Neural cell (in vitro differentiated cells): ENCODE measurements at regions not wholly inside any gene's neighbourhood (a gene's known extent, or its start where the extent isn't known, plus 50 kb on each side); places are given as distances from the start of the nearest gene placed in this dataset.

ENCODE experiments used
- H2AFZ ChIP-seq: fragments of 200-600, 300-800 bp; sonication (generic), shearing (Covaris generic); 2 replicates; pipeline ENCODE4 v1.6.0; 2014; ENCODE audit warnings: low read depth, mild to moderate bottlenecking, antibody characterized with exemption, low read length, moderate library complexity
- H3F3A ChIP-seq: fragments of 200-600 bp; shearing (Covaris generic); 2 replicates; pipeline ENCODE4 v1.6.1; 2016; ENCODE audit warnings: mild to moderate bottlenecking, moderate library complexity, mixed read lengths, antibody characterized with exemption, low read length; ENCODE audit not compliant: insufficient read depth, poor library complexity, severe bottlenecking
- H3K27ac ChIP-seq: fragments of 200-600, 300-800 bp; sonication (generic), shearing (Covaris generic); 2 replicates; pipeline ENCODE4 v1.5.1; 2014; ENCODE audit warnings: mild to moderate bottlenecking, low read length, moderate library complexity
- H3K27me3 ChIP-seq: fragments of 300-800, 200-600 bp; sonication (generic), shearing (Covaris generic); 2 replicates; pipeline ENCODE4 v1.6.0; 2014; ENCODE audit warnings: mild to moderate bottlenecking, low read depth, low read length, moderate library complexity; ENCODE audit not compliant: insufficient read depth
- H3K36me3 ChIP-seq: fragments of 300-800, 200-600 bp; sonication (generic), shearing (Covaris generic); 2 replicates; pipeline ENCODE4 v1.5.1; 2014; ENCODE audit warnings: mild to moderate bottlenecking, antibody characterized with exemption, low read length, moderate library complexity; ENCODE audit not compliant: insufficient read depth
- H3K4me2 ChIP-seq: fragments of 300-800, 200-600 bp; sonication (generic), shearing (Covaris generic); 2 replicates; pipeline ENCODE4 v1.6.0; 2014; ENCODE audit warnings: mild to moderate bottlenecking, low read length
- H3K4me3 ChIP-seq: fragments of 300-800, 200-600 bp; sonication (generic), shearing (Covaris generic); 2 replicates; pipeline ENCODE4 v1.5.1; 2014; ENCODE audit warnings: mild to moderate bottlenecking, low read length, moderate library complexity
- H3K79me2 ChIP-seq: fragments of 200-600 bp; shearing (Covaris generic); replicated peaks from 2 replicates; pipeline ENCODE4 v1.6.0; 2014; ENCODE audit warnings: mild to moderate bottlenecking, low read length, moderate library complexity; ENCODE audit not compliant: insufficient read depth
- H3K9ac ChIP-seq: fragments of 300-800, 200-600 bp; sonication (generic), shearing (Covaris generic); 2 replicates; pipeline ENCODE4 v1.6.1; 2016; ENCODE audit warnings: mild to moderate bottlenecking, low read length, mixed read lengths
- H3K9me2 ChIP-seq: fragments of 200-600 bp; shearing (Covaris generic); 2 replicates; pipeline ENCODE4 v1.6.1; 2016; ENCODE audit warnings: mild to moderate bottlenecking, low read length, mixed read lengths; ENCODE audit not compliant: insufficient read depth
- H3K9me3 ChIP-seq: fragments of 200-600, 300-800 bp; sonication (generic), shearing (Covaris generic); 2 replicates; pipeline ENCODE4 v1.6.1; 2016; ENCODE audit warnings: mild to moderate bottlenecking, mixed run types, low read length, moderate library complexity, mixed read lengths
- H4K20me1 ChIP-seq: fragments of 200-600 bp; shearing (Covaris generic); 2 replicates; pipeline ENCODE4 v1.6.1; 2016; ENCODE audit warnings: mild to moderate bottlenecking, mixed run types; ENCODE audit not compliant: insufficient read depth
- CTCF ChIP-seq: fragments of 450-650 bp; IDR thresholded peaks from 2 replicates; pipeline ENCODE4 v1.5.1; 2014; ENCODE audit warnings: antibody characterized with exemption, mild to moderate bottlenecking, moderate library complexity; ENCODE audit not compliant: poor library complexity, severe bottlenecking
- EP300 ChIP-seq: fragments of 450-650 bp; conservative IDR thresholded peaks from 2 replicates; pipeline ENCODE4 v1.6.1; 2014; ENCODE audit warnings: antibody characterized with exemption, mild to moderate bottlenecking, moderate library complexity; ENCODE audit not compliant: poor library complexity, severe bottlenecking
- EZH2 ChIP-seq: fragments of 200-600, 300-800 bp; shearing (Covaris generic), sonication (generic); IDR thresholded peaks from 2 replicates; pipeline ENCODE4 v1.6.1; 2014; ENCODE audit warnings: antibody characterized with exemption, low read length, borderline replicate concordance, mild to moderate bottlenecking; ENCODE audit not compliant: insufficient read depth, poor library complexity, severe bottlenecking
- MXI1 ChIP-seq: fragments of 450-650 bp; conservative IDR thresholded peaks from 2 replicates; pipeline ENCODE4 v1.6.1; 2014; ENCODE audit warnings: antibody characterized with exemption, mild to moderate bottlenecking; ENCODE audit not compliant: poor library complexity, severe bottlenecking
- POLR2AphosphoS5 ChIP-seq: IDR thresholded peaks from 2 replicates; pipeline ENCODE4 v1.6.1; 2012
- RAD21 ChIP-seq: fragments of 450-650 bp; conservative IDR thresholded peaks from 2 replicates; pipeline ENCODE4 v1.6.1; 2014; ENCODE audit warnings: antibody characterized with exemption, mild to moderate bottlenecking, moderate library complexity
- REST ChIP-seq: IDR thresholded peaks from 2 replicates; pipeline ENCODE4 v1.6.1; 2012; ENCODE audit warnings: borderline replicate concordance
- SMC3 ChIP-seq: fragments of 450-650 bp; conservative IDR thresholded peaks from 2 replicates; pipeline ENCODE4 v1.6.1; 2014; ENCODE audit warnings: antibody characterized with exemption, mild to moderate bottlenecking, moderate library complexity; ENCODE audit not compliant: poor library complexity
- TAF1 ChIP-seq: IDR thresholded peaks from 2 replicates; pipeline ENCODE4 v1.6.1; 2012; ENCODE audit warnings: low read depth

GRCh38 chr2:10995366-10995970 lies 83.7 kb downstream of the KCNF1 start:
- Histone ChIP-seq H3K4me2 (no peak overlapping the region), H3K9ac (no peak overlapping the region), H3K79me2 (no peaks in the 10 kb centered on the region), H3K27me3 (no peaks in the 10 kb centered on the region), H3K36me3 (no peaks in the 10 kb centered on the region), H2AFZ (no peak overlapping the region), H4K20me1 (no peaks in the 10 kb centered on the region), H3K9me3 (no peaks in the 10 kb centered on the region), H3K9me2 (no peaks in the 10 kb centered on the region), H3K4me3 (no peak overlapping the region), H3K27ac (no peak overlapping the region), H3F3A (no peaks in the 10 kb centered on the region)
- TF ChIP-seq REST (no peak), SMC3 (no peak), EP300 (no peak), POLR2AphosphoS5 (no peak), CTCF (no peak), RAD21 (no peak), MXI1 (no peak), TAF1 (no peak), EZH2 (no peak)

DNA sequence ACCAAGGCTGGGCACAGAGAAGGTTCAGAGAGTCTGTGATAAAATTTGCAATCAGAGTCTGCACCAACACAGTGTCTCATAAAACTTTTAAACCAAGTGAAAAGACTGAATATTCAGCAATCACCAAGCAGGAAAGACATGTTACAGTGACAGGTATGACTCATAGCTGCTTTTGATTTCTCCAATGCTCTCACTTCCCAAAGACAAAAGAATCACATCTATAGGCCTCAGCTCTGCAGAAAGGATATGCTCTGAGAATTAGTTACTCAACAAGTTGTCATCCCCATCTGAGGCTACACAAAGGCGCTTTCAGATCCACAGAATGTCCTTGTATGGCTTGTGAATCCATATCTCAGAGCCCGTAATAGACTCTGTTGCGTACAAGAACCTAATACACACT lies 92.5 kb downstream of the KCNF1 start:
- Histone ChIP-seq H3K36me3 (no peaks in the 10 kb centered on the region), H3K27ac (no peak overlapping the region), H3K4me3 (no peak overlapping the region), H3K9me2 (no peaks in the 10 kb centered on the region), H3F3A (no peaks in the 10 kb centered on the region), H3K9me3 (no peaks in the 10 kb centered on the region), H2AFZ (no peak overlapping the region), H3K4me2 (no peak overlapping the region), H3K79me2 (no peaks in the 10 kb centered on the region), H4K20me1 (no peaks in the 10 kb centered on the region), H3K9ac (no peak overlapping the region), H3K27me3 (no peaks in the 10 kb centered on the region)
- TF ChIP-seq TAF1 (no peak), CTCF (no peak), EP300 (no peak), POLR2AphosphoS5 (no peak), EZH2 (no peak), REST (no peak), MXI1 (no peak)
